ENCODE measurements at regions not wholly inside any gene's neighbourhood (a gene's known extent, or its start where the extent isn't known, plus 50 kb on each side); places are given as distances from the start of the nearest gene placed in this dataset.

DNA sequence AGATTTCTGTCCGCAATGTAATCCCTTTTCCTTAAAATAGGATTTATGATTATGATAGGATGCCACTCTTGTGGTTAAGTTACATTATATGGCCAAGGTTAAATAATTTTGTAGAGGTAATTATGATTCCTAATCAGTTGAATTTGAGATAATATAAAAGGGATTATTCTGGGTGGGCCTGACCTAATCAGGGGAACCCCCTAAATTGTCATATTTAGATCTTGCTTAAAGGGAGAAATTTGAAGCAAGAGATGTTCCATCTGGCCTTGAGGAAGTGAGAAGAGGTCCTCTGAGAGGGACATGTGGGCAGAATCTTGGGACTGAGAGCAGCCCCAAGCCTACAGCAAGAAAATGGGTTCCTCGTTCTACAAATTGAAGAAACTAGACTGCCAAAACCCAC lies 1550.1 kb upstream of the TENM4 start:
- TF ChIP-seq, protein P1, sequence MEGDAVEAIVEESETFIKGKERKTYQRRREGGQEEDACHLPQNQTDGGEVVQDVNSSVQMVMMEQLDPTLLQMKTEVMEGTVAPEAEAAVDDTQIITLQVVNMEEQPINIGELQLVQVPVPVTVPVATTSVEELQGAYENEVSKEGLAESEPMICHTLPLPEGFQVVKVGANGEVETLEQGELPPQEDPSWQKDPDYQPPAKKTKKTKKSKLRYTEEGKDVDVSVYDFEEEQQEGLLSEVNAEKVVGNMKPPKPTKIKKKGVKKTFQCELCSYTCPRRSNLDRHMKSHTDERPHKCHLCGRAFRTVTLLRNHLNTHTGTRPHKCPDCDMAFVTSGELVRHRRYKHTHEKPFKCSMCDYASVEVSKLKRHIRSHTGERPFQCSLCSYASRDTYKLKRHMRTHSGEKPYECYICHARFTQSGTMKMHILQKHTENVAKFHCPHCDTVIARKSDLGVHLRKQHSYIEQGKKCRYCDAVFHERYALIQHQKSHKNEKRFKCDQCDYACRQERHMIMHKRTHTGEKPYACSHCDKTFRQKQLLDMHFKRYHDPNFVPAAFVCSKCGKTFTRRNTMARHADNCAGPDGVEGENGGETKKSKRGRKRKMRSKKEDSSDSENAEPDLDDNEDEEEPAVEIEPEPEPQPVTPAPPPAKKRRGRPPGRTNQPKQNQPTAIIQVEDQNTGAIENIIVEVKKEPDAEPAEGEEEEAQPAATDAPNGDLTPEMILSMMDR (conservative IDR thresholded peaks at IDR 0.05) = no peak
- 97 to 100% methylated on average over 2 of the region's 2 CpGs for WGBS, 2 experiments (ENCODE audit: insufficient coverage in 1 of 2, insufficient read length in 1 of 2)
- H3K9ac ChIP-seq (ENCODE audit: extremely low read depth, low read length, poor library complexity, severe bottlenecking) = no peak overlapping the region
- Mint-ChIP-seq H3K36me3 (ENCODE audit: low read depth) (no peaks in the 10 kb centered on the region), H3K27ac (no peak overlapping the region), H3K9me3 (peaks cover 4% of the 10 kb centered on the region), H3K4me1 (peaks cover 13% of the 10 kb centered on the region), H3K27me3 (ENCODE audit: insufficient read depth) (no peaks in the 10 kb centered on the region), H3K4me3 (no peak overlapping the region)
- no peak overlapping the region for H3K27ac ChIP-seq (ENCODE audit: low read depth, low read length)
- peaks cover 4% of the 10 kb centered on the region for H3K4me1 ChIP-seq (ENCODE audit: control insufficient read depth, insufficient read depth, low read length)
- H3K27me3 ChIP-seq (ENCODE audit: control insufficient read depth, insufficient read depth, low read length, poor library complexity, severe bottlenecking) = no peaks in the 10 kb centered on the region
- H3K4me3 ChIP-seq (ENCODE audit: low read length) = no peak overlapping the region
- peaks cover 13% of the 10 kb centered on the region for H3K9me3 ChIP-seq (ENCODE audit: control insufficient read depth, low read length)
- H3K36me3 ChIP-seq (ENCODE audit: control insufficient read depth, insufficient read depth, low read length) = no peaks in the 10 kb centered on the region
- DNase-seq = no peak

DNA sequence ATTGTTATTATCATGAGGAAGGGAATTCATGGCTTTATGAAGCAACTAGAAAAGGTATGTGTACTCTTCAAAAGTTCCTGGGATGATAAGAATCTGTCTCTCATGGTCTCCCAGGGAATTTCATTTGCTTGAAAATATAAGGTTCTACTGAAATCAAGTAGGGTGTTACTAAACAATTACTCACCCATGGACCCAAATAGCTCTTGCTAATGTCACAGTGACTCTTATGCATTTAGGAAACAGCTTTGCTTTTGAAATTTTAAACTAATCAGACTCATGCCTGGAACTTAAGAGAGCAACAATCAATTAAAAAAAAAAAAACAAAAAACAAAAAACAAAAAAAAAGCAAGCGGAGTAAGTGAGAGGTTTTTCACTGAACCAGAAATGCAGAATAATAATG lies 1546.3 kb upstream of the TENM4 start:
- no peaks in the 10 kb centered on the region for H3K36me3 ChIP-seq (ENCODE audit: control insufficient read depth, insufficient read depth, low read length)
- Mint-ChIP-seq H3K9me3 (peaks cover 4% of the 10 kb centered on the region), H3K27ac (no peak overlapping the region), H3K36me3 (ENCODE audit: low read depth) (no peaks in the 10 kb centered on the region), H3K27me3 (ENCODE audit: insufficient read depth) (no peaks in the 10 kb centered on the region), H3K4me1 (peaks cover 24% of the 10 kb centered on the region), H3K4me3 (no peak overlapping the region)
- no peak overlapping the region for H3K9ac ChIP-seq (ENCODE audit: extremely low read depth, low read length, poor library complexity, severe bottlenecking)
- H3K9me3 ChIP-seq (ENCODE audit: control insufficient read depth, low read length) = peaks cover 6% of the 10 kb centered on the region
- 100% methylated on average over 1 of the region's 1 CpG; no CpG with 5 or more reads in 1 of the 2 experiments for WGBS, 2 experiments (ENCODE audit: insufficient coverage in 1 of 2, insufficient read length in 1 of 2)
- H3K27me3 ChIP-seq (ENCODE audit: control insufficient read depth, insufficient read depth, low read length, poor library complexity, severe bottlenecking) = no peaks in the 10 kb centered on the region
- H3K4me3 ChIP-seq (ENCODE audit: low read length) = no peak overlapping the region
- no peak overlapping the region for H3K27ac ChIP-seq (ENCODE audit: low read depth, low read length)
- TF ChIP-seq, protein P1 (conservative IDR thresholded peaks at IDR 0.05) = no peak
- peaks cover 4% of the 10 kb centered on the region for H3K4me1 ChIP-seq (ENCODE audit: control insufficient read depth, insufficient read depth, low read length)
- DNase-seq = no peak

DNA sequence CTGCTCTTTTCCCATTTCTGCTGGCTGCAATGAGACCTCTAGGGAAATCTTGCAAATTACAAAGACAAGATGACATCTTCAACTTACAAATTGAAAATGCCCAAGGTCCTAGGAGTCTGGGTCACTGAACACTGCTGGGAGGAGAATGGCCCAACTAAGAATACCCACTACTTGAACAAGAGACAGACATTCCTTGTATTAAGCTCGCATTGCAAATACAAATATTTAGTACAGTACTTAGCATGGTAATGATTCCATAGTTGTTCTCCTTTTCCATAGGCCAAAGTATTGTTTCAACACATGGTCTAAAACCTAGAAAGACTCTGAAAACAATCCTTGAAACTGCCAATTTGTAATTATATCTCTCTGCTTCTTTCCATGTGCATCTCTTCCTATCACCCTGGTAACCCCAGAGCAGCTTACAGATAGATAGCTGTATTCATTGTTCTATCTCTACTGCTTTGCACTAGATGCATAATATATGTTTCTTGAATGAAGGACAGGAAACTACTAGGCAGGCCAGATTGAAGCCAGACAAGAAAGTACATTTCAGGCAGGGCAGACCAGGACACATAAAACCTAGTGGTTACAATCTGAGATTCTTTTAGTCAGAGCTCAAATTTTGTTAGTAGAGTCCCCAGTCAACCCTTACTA lies 1545.7 kb upstream of the TENM4 start:
- peaks cover 24% of the 10 kb centered on the region for H3K4me1 Mint-ChIP-seq
- H3K27me3 Mint-ChIP-seq (ENCODE audit: insufficient read depth) = no peaks in the 10 kb centered on the region
- peaks cover 4% of the 10 kb centered on the region for H3K9me3 Mint-ChIP-seq
- H3K4me3 Mint-ChIP-seq = no peak overlapping the region
- no peak overlapping the region for H3K27ac Mint-ChIP-seq
- no peaks in the 10 kb centered on the region for H3K36me3 Mint-ChIP-seq (ENCODE audit: low read depth)
- no peak for DNase-seq
- WGBS, 2 experiments (ENCODE audit: insufficient coverage in 1 of 2, insufficient read length in 1 of 2) = 100% methylated on average over 1 of the region's 1 CpG; no CpG with 5 or more reads in 1 of the 2 experiments
- no peak overlapping the region for H3K27ac ChIP-seq (ENCODE audit: low read depth, low read length)
- H3K36me3 ChIP-seq (ENCODE audit: control insufficient read depth, insufficient read depth, low read length) = no peaks in the 10 kb centered on the region
- H3K9ac ChIP-seq (ENCODE audit: extremely low read depth, low read length, poor library complexity, severe bottlenecking) = no peak overlapping the region
- TF ChIP-seq, protein P1 (conservative IDR thresholded peaks at IDR 0.05) = no peak
- no peaks in the 10 kb centered on the region for H3K27me3 ChIP-seq (ENCODE audit: control insufficient read depth, insufficient read depth, low read length, poor library complexity, severe bottlenecking)
- peaks cover 4% of the 10 kb centered on the region for H3K4me1 ChIP-seq (ENCODE audit: control insufficient read depth, insufficient read depth, low read length)
- H3K4me3 ChIP-seq (ENCODE audit: low read length) = no peak overlapping the region
- peaks cover 6% of the 10 kb centered on the region for H3K9me3 ChIP-seq (ENCODE audit: control insufficient read depth, low read length)

All from endodermal cell (in vitro differentiated cells).